ENCODE measurements at regions not wholly inside any gene's neighbourhood (a gene's known extent, or its start where the extent isn't known, plus 50 kb on each side); places are given as distances from the start of the nearest gene placed in this dataset.

GRCh38 chr2:217436386-217436785 is 566.4 kb downstream of the TNS1 start:
- DNase-seq, result no peak

DNA sequence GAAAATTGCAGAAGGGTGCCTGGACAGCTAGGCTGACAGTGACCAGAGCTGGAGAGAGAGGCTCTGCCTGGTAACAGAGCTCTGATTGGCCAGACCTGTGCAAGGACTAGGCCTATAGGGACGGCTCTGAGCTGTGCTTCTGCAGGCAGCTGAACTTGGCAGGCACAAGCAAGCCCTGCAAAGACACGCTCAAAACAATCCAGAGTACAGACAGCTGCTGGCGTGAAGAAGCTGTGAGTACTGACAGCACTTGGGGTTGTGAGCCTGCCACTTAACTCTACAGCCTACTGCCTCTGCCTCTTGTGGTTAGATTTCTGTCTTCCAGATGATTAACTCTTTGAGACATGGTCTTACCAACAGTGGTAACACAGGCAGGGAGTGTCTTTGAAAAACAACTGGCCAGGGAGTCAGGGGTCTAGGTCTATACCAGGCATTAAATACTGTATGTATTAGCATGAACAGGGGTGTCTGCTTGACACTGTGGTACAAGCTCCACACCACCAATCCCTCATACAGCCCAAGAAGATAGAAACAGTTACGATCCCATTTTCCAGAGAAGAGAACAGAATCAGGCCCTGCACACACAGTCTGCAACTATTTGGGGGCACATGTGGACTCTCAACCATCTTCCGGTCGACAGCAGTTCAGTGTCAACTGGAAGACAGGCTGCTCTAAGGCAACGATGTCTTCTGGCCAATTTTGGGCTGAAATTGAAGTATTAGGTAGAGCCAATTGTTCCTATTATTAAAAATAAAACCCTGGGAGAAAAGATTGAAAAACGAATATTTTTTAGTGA is 568.4 kb downstream of the TNS1 start:
- DNase-seq, result no peak

- DNase-seq, result no peak
Observed at GRCh38 chr2:217433522-217433921, 569.3 kb downstream of the TNS1 start.

DNA sequence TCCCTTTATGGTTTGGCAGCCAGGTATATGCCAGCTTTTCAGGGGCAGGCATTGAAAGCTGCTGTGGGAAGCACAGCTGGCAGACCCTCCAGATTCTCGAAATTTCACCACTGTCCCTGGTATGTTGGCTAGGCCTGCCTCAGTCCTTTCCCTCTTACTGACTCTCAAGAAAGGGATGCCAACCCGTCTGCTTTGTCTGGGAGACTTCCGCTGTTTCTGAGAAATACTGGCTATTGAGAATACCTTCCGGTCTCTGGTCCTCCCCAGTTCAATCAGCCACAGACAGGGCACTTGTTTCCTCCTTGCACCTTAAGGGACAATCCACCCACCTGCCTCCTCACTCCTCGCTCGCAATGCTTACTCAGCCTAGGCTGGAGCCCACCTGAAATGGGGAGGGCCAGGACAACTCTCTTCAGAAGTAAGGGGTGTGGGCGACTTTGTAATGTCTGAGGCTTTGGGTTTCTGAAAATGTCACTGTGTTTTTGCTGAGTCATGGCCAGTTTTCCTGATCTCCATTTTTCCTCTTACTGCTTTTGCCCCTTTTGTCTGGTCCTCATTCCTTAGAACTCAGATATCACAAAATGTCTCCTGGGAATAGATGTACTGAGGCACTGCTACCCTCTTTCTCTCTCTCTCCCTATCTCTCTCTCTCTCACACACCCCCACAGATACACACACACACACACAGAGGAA is 571.1 kb downstream of the TNS1 start:
- DNase-seq, result no peak

DNA sequence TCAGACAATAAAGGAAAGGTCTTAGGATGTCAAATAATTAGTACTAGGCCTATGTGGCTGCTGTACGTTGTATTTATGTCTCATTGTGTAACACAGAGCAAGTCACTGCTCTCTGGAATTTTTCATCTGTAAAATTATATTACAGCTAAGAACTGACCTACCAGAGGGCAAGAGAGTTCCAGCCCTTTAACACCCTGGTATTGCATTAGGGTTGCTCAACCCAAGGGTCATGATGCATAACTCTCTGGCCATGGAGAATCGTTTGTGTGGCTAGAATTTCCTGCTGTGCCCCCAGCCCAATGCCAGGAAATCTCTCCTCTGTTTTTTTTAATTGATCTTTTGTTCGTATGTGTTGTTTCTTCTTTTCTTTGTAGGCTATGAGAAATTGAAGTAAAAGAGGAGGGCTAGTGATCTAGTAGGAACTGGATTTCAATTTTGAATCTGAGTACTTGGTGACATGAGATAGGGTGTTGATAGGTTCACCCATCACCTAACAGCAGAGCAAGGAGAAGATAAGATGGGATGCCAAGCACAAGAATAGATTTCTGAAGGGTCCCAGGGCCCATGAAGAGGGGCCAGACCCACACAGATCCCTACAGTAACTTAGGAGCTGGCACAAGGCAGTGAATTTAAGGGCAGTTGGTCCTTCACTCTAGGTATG is 571.2 kb upstream of the TNP1 start:
- no peak for DNase-seq

GRCh38 chr2:217429981-217430500 is 570.2 kb upstream of the TNP1 start:
- no peak for DNase-seq

DNA sequence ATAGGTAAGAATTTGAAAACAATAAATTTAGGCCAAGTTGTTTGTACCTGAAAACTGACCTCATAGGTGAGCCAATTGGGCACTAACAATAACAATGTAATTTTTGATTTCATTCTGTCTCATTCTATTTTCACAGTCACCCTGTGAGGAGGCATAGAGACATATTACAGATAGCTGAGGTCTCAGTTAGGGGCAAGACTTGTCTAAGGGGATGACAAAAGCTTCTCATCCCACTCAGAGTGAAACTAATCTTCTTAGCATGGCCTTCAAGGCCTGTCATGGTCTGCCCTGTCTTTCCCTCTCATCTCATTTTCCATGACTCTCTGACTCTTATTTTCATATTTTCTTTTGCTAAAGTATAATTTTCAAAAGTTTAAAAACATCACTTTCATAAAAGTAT is 562.0 kb upstream of the TNP1 start:
- no peak for DNase-seq

GRCh38 chr2:217420854-217421253 is 561.0 kb upstream of the TNP1 start:
- DNase-seq, result no peak

- DNase-seq, result no peak
Observed at GRCh38 chr2:217419055-217419671, 559.3 kb upstream of the TNP1 start.

- no peak for DNase-seq
Observed at GRCh38 chr2:217418544-217418943, 558.7 kb upstream of the TNP1 start.

DNA sequence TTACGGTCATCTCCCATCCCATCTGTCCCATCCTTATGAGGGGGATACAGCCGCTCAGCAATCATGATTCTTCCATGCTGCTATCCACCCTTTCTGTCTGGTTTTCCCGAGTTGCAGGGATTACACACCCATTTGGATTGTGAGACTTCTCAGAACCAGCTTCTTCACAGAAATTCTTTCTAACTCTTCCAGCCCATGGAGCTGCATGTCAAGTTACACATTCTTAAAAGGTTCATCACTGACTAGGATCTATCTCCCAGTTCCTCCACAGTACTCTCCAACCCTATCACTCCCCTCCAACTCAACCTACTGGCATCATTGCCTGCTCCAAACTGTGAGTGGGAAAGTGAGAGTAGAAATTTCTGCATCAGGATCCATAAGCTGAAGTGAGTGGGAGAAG is 558.2 kb upstream of the TNP1 start:
- DNase-seq, result no peak

DNA sequence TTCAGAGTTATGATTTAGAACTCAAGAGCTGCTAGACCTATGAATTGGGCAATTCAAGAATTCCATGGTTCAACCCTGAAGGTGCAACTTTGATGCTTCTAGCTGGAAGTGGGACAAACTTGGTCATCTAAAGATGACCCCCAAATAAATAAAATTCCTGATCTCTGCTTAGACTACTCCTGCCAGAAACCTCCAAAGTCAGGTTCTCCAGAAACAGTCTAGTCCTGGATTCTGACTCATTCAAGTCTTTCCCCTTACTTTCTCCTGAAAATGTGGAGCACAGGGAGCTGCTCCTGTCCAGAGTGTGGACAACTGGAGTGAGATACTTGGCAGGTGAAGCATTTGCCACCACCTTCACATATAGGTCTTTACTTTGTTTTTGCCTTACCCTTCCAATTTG is 557.7 kb upstream of the TNP1 start:
- DNase-seq, result no peak

- DNase-seq, result no peak
Observed at GRCh38 chr2:217415316-217415715, 555.5 kb upstream of the TNP1 start.

- no peak for DNase-seq
Observed at GRCh38 chr2:217414429-217414828, 554.6 kb upstream of the TNP1 start.

- DNase-seq, result no peak
Observed at GRCh38 chr2:217413193-217413592, 553.3 kb upstream of the TNP1 start.

DNA sequence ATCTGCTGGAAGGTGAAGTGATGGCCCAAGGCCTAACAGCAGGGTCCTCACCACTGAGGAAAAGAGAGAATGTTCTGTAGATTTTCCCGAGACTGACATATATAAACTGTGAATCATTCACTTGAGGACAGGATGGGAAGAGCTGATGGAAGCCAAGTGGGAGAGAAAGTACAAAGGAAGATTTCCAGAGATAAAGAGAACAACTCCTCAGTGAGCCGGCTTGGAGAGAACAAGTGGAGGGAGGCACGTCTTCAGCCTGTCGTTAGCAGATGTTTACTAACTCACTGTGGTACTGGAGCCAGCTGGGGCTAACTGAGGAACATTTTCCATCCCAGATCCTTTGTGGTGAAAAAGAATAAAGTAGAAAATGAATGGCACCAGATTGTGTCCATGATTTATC is 552.9 kb upstream of the TNP1 start:
- DNase-seq, result no peak

DNA sequence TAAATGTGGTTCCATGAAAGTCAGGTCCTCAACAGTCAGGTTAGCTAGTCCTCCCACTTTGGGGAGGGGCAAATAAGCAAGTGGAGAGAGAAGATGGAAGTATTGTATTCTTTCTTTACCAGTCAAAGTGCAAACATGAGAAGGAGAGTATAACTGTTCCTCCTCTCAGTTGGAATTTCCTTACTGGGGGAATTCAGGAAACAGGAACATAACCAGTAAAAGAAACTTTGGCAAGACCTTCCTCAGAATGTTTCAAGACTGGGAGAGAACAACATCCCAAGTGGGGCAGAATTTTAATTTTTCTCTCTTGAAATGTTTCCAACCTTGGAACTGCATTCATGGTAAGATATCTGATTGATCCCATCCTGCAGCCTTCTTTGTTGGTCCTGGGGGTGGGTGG is 552.4 kb upstream of the TNP1 start:
- DNase-seq, result no peak

GRCh38 chr2:217410681-217410960 is 550.8 kb upstream of the TNP1 start:
- DNase-seq, result no peak

DNA sequence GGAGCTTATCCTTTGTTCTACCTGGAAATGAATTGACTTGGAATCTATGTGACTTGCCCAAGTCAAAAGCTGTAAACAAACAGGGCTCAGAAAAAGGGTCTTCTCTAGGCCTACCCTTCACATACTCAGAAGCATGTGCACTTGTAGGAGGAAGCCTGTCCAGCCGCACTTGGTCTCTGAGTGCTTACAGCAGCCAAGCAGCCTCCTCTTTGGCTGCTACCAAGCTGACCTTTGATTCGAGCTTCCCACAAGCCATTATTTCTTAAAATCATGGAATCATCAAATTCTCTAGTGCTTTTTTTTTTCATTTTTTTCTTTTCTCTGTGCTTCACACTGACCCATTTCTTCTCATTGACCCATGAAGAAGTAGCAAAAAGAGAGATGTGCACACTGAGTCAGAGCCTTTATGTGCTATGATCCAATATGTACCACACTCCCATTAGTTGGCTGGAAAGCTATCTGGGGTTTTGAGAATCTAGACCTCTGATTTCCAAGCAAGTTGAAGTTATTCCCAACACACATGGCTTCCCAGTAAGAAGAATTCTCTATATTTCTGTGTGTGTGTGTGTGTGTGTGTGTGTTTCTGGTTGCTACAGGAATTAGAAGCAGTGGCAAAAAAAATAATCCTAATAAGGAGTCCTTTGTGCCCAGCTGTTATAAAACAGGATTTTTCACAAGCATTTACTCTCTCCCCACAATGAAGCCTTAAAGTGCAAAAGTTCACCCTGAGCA is 550.3 kb upstream of the TNP1 start:
- DNase-seq, result no peak

- DNase-seq, result no peak
Observed at GRCh38 chr2:217407362-217407761, 547.5 kb upstream of the TNP1 start.

DNA sequence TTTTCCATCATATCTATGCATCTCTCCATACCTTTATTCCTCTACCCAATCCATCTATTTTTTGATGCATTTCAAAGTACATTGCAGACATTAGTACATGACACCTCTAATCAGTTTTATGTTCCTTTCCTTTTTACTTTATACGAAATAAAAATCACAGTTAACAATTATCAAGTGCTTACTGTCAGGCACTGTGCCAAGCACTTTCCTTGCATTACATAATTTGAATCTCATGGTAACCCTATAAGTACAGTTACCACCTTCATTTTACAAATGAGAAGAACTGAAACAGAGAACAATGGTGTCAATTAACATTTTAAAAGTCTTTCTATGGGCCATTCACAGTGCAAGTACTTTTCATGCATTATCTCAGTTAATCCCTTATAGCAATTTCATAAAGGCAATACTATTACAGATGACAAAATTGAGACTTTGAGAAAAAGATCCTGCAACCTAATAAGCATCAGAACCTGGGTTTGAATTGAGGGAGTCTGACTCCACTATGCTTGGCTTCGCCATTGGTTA is 544.4 kb upstream of the TNP1 start:
- no peak for DNase-seq

- DNase-seq, result no peak
Observed at GRCh38 chr2:217402761-217403383, 543.0 kb upstream of the TNP1 start.

Measured in GF-D8 (cell line).